CD14-positive monocyte (primary cell): ENCODE measurements at regions not wholly inside any gene's neighbourhood (a gene's known extent, or its start where the extent isn't known, plus 50 kb on each side); places are given as distances from the start of the nearest gene placed in this dataset.

ENCODE experiments used
- DNase-seq, 3 donors: peaks; one replicate each; pipeline ENCODE4 v3.0.0-alpha.2; 2011 to 2022
- H2AFZ ChIP-seq: 2 replicates; pipeline ENCODE4 v1.6.0; 2012; ENCODE audit warnings: mild to moderate bottlenecking, low read depth, low read length, inconsistent platforms; ENCODE audit not compliant: insufficient read depth, poor library complexity, severe bottlenecking
- H3K27ac ChIP-seq, 2 donors: 1 replicate in 1 of 2; 2 replicates in 1 of 2; pipeline ENCODE4 v1.5.1; 2012 to 2013; ENCODE audit warnings: low read length in 2 of 2, control low read depth in 1 of 2, inconsistent platforms in 1 of 2, low read depth in 1 of 2, mild to moderate bottlenecking in 1 of 2
- H3K27me3 ChIP-seq, 2 donors: one replicate each; pipeline versions ENCODE4 v1.6.0 to v1.6.1; 2011 to 2013; ENCODE audit warnings: low read length in 2 of 2; ENCODE audit not compliant: control insufficient read depth in 2 of 2, insufficient read depth in 2 of 2
- H3K36me3 ChIP-seq, 2 donors: replicated peaks in 1 of 2; 1 replicate in 1 of 2; 2 replicates in 1 of 2; pipeline versions ENCODE4 v1.5.1 to v1.6.1; 2012 to 2013; ENCODE audit warnings: low read length in 2 of 2, control low read depth in 1 of 2, inconsistent platforms in 1 of 2, mild to moderate bottlenecking in 1 of 2; ENCODE audit not compliant: insufficient read depth in 2 of 2, control insufficient read depth in 1 of 2
- H3K4me1 ChIP-seq, 2 donors: 1 replicate in 1 of 2; 2 replicates in 1 of 2; pipeline versions ENCODE4 v1.5.1 to v1.6.1; 2012 to 2013; ENCODE audit warnings: low read length in 2 of 2, control low read depth in 1 of 2, inconsistent platforms in 1 of 2, mild to moderate bottlenecking in 1 of 2, moderate library complexity in 1 of 2; ENCODE audit not compliant: insufficient read depth in 2 of 2, control insufficient read depth in 1 of 2
- H3K4me2 ChIP-seq: replicated peaks from 2 replicates; pipeline ENCODE3; 2012; ENCODE audit warnings: low read length, moderate library complexity, mild to moderate bottlenecking; ENCODE audit not compliant: poor library complexity, severe bottlenecking; ENCODE audit errors: extremely low read depth
- H3K4me3 ChIP-seq, 3 experiments: fragments of 200-600 bp in 1 of 3; sonication (generic) in 1 of 3; replicated peaks in 1 of 3; 1 replicate in 2 of 3; 2 replicates in 1 of 3; pipeline ENCODE4 v1.5.1; 2011 to 2013; ENCODE audit warnings: low read length in 3 of 3, mild to moderate bottlenecking in 3 of 3, control low read depth in 2 of 3, low read depth in 2 of 3, inconsistent platforms in 1 of 3, moderate library complexity in 1 of 3
- H3K79me2 ChIP-seq: 2 replicates; pipeline ENCODE4 v1.6.0; 2012; ENCODE audit warnings: mild to moderate bottlenecking, control low read depth, inconsistent platforms, low read length, moderate library complexity; ENCODE audit not compliant: insufficient read depth
- H3K9ac ChIP-seq: 2 replicates; pipeline ENCODE4 v1.6.0; 2017; ENCODE audit warnings: low read length, mild to moderate bottlenecking; ENCODE audit not compliant: insufficient read depth, poor library complexity, severe bottlenecking
- H3K9me3 ChIP-seq, 2 donors: replicated peaks in 1 of 2; 1 replicate in 1 of 2; 2 replicates in 1 of 2; pipeline versions ENCODE4 v1.5.1 to v1.6.1; 2012 to 2013; ENCODE audit warnings: low read length in 2 of 2, control low read depth in 1 of 2; ENCODE audit not compliant: control insufficient read depth in 1 of 2, insufficient read depth in 1 of 2
- H4K20me1 ChIP-seq: 2 replicates; pipeline ENCODE4 v1.6.0; 2012; ENCODE audit warnings: mild to moderate bottlenecking, low read length, control low read depth, moderate library complexity; ENCODE audit not compliant: insufficient read depth
- H3K27ac Mint-ChIP-seq, 7 donors: one replicate each; pipeline ENCODE4 v1.8.0; 2020; ENCODE audit warnings: mild to moderate bottlenecking in 7 of 7, mixed read lengths in 7 of 7, moderate library complexity in 6 of 7, inconsistent platforms in 2 of 7
- H3K27me3 Mint-ChIP-seq, 3 donors: one replicate each; pipeline ENCODE4 v1.8.0; 2021 to 2022; ENCODE audit warnings: low read depth in 3 of 3, mild to moderate bottlenecking in 3 of 3, mixed read lengths in 3 of 3, moderate library complexity in 3 of 3, inconsistent platforms in 1 of 3
- H3K36me3 Mint-ChIP-seq, 2 donors: one replicate each; pipeline ENCODE4 v1.8.0; 2020; ENCODE audit warnings: mixed read lengths in 2 of 2, inconsistent platforms in 1 of 2, mild to moderate bottlenecking in 1 of 2
- H3K4me1 Mint-ChIP-seq: one replicate; pipeline ENCODE4 v1.8.0; 2020; ENCODE audit warnings: mild to moderate bottlenecking, mixed read lengths
- H3K4me3 Mint-ChIP-seq, 2 donors: one replicate each; pipeline ENCODE4 v1.8.0; 2020; ENCODE audit warnings: mild to moderate bottlenecking in 2 of 2, mixed read lengths in 2 of 2, moderate library complexity in 1 of 2
- H3K9me3 Mint-ChIP-seq, 7 donors: one replicate each; pipeline ENCODE4 v1.8.0; 2020 to 2022; ENCODE audit warnings: mixed read lengths in 7 of 7, mild to moderate bottlenecking in 6 of 7, moderate library complexity in 6 of 7, inconsistent platforms in 2 of 7
- CTCF ChIP-seq: fragments of 200-600 bp; IDR thresholded peaks from one replicate; pipeline ENCODE4 v1.8.0; 2022; ENCODE audit warnings: antibody characterized with exemption, mild to moderate bottlenecking
- WGBS: methylation state at CpG from one replicate; pipeline ENCODE4 v1.1.5; 2013; ENCODE audit warnings: missing lambda C conversion rate; ENCODE audit not compliant: insufficient coverage; 5-methylcytosine and 5-hydroxymethylcytosine counted together
- intact Hi-C, 2 donors: fragments of 100-400 bp; cut with micrococcal nuclease; formaldehyde crosslinking; loops; one replicate each; pipeline versions ENCODE4 v1.15.0 to v1.15.1; 2023

DNA sequence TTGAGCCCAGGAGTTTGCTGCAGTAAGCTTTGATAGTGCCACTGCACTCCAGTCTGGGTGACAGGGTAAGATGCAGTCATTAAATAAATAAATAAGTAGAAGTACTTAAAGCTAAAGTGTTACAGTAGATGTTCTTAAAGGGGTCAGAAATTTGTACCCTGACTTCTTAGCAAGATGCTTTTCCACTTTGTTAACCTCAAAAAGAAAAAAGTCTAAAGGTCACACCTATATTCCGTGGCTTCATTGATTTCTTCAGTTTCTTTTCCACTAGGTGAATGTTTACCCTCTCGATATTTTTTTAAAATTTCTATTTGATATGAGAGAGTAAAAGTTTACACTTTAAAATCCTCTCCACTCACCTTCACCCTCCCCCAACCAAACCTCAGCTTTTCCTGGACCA, 64.3 kb upstream of the PLEKHA5 start:
- no peak for DNase-seq
- H3K9ac ChIP-seq: no peak overlapping the region
- Mint-ChIP-seq H3K36me3 (no peaks in the 10 kb centered on the region), H3K9me3 (peaks cover 0 to 10% (median 3%) of the 10 kb centered on the region in 7 donors), H3K4me1 (no peaks in the 10 kb centered on the region), H3K27ac (no peak overlapping the region), H3K27me3 (peaks cover 0 to 3% (median 0%) of the 10 kb centered on the region in 3 donors), H3K4me3 (no peak overlapping the region)
- no CpG with 5 or more reads among the region's 2 CpGs for WGBS
- intact Hi-C loops: no loop called here
- H3K27me3 ChIP-seq: no peaks in the 10 kb centered on the region
- H3K4me2 ChIP-seq: no peak overlapping the region
- no peak overlapping the region for H2AFZ ChIP-seq
- no peak overlapping the region for H3K27ac ChIP-seq
- no peaks in the 10 kb centered on the region for H3K79me2 ChIP-seq
- H4K20me1 ChIP-seq: no peaks in the 10 kb centered on the region
- no peak for TF ChIP-seq CTCF
- no peak overlapping the region for H3K4me3 ChIP-seq
- H3K4me1 ChIP-seq: no peaks in the 10 kb centered on the region
- no peaks in the 10 kb centered on the region for H3K9me3 ChIP-seq
- H3K36me3 ChIP-seq: no peaks in the 10 kb centered on the region

DNA sequence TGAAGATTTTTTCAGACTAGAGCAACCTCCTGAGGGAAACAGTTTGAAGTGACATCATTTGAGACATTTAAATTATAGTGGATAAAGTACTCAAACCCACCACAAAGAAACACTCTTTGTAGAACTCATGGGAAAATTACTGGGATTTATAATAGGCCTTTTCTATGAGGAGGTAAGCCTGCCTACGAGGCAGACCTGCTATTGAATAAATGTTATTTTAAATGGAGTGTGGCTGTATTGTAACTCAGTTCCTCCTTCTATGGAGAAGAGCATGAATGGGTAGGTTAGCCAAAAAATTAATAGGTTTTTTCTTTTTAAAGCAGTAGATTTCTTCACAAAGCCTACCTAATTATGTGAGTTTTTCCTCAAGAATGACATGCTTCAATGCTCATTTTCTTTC, 63.7 kb upstream of the PLEKHA5 start:
- intact Hi-C loops: no loop called here
- Mint-ChIP-seq H3K4me3 (no peak overlapping the region), H3K4me1 (no peaks in the 10 kb centered on the region), H3K27me3 (peaks cover 0 to 3% (median 0%) of the 10 kb centered on the region in 3 donors), H3K9me3 (peaks cover 0 to 12% (median 6%) of the 10 kb centered on the region in 7 donors), H3K36me3 (no peaks in the 10 kb centered on the region), H3K27ac (no peak overlapping the region)
- Histone ChIP-seq H3K79me2 (no peaks in the 10 kb centered on the region), H3K9me3 (no peaks in the 10 kb centered on the region), H3K4me3 (no peak overlapping the region), H3K27me3 (no peaks in the 10 kb centered on the region), H4K20me1 (no peaks in the 10 kb centered on the region), H3K9ac (no peak overlapping the region), H3K27ac (no peak overlapping the region), H3K36me3 (no peaks in the 10 kb centered on the region), H2AFZ (no peak overlapping the region), H3K4me2 (no peak overlapping the region), H3K4me1 (no peaks in the 10 kb centered on the region)
- no CpG with 5 or more reads among the region's 1 CpG for whole genome bisulfite sequencing
- TF ChIP-seq CTCF: no peak
- DNase-seq: no peak
